ENCODE measurements at regions not wholly inside any gene's neighbourhood (a gene's known extent, or its start where the extent isn't known, plus 50 kb on each side); places are given as distances from the start of the nearest gene placed in this dataset.

DNA sequence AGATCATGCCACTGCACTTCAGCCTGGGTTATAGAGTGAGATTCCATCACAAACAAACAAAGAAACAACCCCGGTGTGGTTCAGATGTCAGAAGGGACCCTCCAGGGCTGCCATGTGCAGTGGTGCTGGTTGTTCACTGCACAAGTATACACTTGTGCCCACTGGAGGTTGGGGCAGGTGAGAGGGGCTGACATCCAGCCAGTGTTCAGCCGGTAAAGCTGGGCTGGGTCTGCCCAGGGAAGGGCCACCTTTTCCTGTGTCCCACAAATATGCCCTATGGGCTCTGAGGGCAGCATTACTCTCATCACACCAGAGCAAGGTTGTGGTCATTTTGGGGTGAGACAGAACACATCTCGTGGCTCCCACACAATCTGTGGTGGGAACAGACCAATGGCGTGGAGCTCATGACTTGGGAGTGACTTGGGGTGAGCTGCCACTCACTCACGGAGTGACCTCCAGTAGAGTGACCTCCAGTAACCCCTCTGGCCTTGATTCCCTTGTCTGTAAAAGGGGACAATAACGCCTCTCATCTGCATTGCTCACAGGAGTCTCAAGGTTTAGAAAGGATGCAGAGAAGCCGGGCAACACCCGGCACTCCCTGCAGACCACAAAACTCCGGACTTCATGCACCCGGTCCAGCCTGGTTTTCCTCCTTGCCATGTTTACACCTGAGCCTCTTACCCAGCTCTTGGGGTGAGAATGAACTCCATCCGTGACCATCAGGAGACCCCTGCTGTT is 69.0 kb upstream of the VRK1 start:
- ATAC-seq (no peak), DNase-seq (no peak)

GRCh38 chr14:96729889-96730288 is 67.3 kb upstream of the VRK1 start:
- DNase-seq: no peak
- ATAC-seq: no peak

- DNase-seq: no peak
- no peak for ATAC-seq
Measured at GRCh38 chr14:96730386-96730785, 66.8 kb upstream of the VRK1 start.

- ATAC-seq (no peak), DNase-seq (no peak)
Measured at GRCh38 chr14:96734076-96734622, 63.0 kb upstream of the VRK1 start.

DNA sequence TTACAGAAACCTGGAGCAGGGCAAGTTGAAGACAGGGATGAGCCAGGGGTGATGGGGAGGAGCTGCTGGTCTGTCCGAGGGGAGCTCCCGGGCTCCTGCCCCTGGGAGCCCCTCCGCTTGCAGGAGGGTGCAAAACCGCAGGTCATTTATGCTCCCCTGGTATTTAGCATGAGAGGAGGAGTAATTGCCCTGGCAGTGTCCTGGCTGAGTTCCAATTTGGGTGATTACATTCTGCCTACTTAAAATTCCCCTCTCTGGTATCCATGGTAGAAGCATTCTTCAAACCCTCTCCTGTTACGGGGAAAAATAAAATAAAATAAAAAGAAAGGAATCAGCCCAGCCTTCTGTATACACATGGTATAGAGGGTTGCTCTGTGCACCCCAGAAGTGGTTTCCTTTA is 61.7 kb upstream of the VRK1 start:
- no peak for DNase-seq
- ATAC-seq: no peak

GRCh38 chr14:96736439-96736838 is 60.7 kb upstream of the VRK1 start:
- ATAC-seq (no peak), DNase-seq (no peak)

GRCh38 chr14:96737881-96738280 is 59.3 kb upstream of the VRK1 start:
- DNase-seq: no peak
- no peak for ATAC-seq

DNA sequence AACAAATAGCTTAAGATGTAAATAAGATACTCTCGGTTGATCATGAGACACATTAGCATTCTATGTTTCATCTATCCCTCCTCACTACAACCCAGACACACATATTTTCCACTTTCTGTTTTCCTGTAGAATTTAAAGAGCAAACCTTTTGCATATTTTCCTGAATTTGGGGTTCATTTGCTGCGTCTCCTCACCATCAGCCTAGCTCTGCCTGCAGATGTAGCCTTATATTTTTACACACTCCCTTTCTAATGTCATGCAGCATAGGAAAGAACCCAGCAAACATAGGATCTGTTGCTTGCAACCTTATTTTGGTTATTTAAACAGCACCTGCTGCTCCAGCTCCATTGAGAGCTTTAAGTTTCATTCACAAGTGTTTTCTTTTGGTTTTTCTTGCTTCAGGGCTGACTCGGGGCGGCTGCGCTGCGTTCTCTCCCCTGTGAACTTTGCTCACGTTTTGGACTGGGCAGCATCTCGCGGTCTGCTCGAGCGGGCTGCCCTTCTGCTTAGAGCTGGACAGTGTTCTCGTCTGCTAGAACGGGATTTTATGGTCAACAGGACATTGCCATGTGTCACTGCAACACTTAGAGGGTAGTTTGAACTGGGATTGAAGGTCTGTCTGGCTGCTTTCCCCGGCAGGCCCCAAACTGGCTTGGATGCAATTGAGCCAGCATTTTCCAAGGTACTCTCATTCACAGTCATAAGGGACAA is 57.8 kb upstream of the VRK1 start:
- DNase-seq (no peak), ATAC-seq (no peak)

GRCh38 chr14:96741151-96741977 is 55.8 kb upstream of the VRK1 start:
- ATAC-seq: peak; percentile 83
- peak; percentile 82 for DNase-seq

- ATAC-seq (no peak), DNase-seq (no peak)
Measured at GRCh38 chr14:96744262-96744661, 52.9 kb upstream of the VRK1 start.

DNA sequence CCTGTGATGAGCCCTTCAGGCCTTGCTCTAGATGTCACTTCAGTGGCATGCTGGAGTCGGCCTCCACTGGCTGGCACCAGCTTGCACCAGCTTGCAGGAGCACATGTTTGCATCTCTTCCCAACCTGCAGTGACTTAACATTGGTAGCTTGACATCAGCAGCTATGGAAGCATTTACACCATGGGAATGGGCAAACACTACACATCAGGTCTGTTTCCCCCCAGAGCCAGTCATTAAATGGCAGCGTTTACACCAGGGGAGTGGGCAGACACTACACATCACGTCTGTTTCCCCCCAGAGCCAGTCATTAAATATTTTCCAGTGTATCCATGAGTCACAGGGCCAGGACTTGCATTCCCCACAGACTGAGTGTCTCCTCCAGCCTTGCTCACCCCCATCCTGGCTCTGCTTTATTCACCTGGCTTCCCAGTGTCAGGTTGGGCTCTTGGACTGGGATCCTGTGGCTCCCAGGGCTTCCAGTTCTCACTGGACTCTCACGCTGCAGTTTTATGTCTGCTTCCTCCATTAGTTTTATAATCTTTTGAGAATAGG is 51.6 kb upstream of the VRK1 start:
- ATAC-seq (no peak), DNase-seq (no peak)

GRCh38 chr14:96746101-96746500 is 51.1 kb upstream of the VRK1 start:
- DNase-seq: no peak
- ATAC-seq: no peak

GRCh38 chr14:96747006-96747405 is 50.2 kb upstream of the VRK1 start:
- ATAC-seq: no peak
- no peak for DNase-seq
